CD14-positive monocyte (primary cell): ENCODE measurements at regions not wholly inside any gene's neighbourhood (a gene's known extent, or its start where the extent isn't known, plus 50 kb on each side); places are given as distances from the start of the nearest gene placed in this dataset.

Experiments
- DNase-seq, 3 donors: peaks; one replicate each; pipeline ENCODE4 v3.0.0-alpha.2; 2011 to 2022
- H2AFZ ChIP-seq: 2 replicates; pipeline ENCODE4 v1.6.0; 2012; ENCODE audit warnings: mild to moderate bottlenecking, low read depth, low read length, inconsistent platforms; ENCODE audit not compliant: insufficient read depth, poor library complexity, severe bottlenecking
- H3K27ac ChIP-seq, 2 donors: 1 replicate in 1 of 2; 2 replicates in 1 of 2; pipeline ENCODE4 v1.5.1; 2012 to 2013; ENCODE audit warnings: low read length in 2 of 2, control low read depth in 1 of 2, inconsistent platforms in 1 of 2, low read depth in 1 of 2, mild to moderate bottlenecking in 1 of 2
- H3K27me3 ChIP-seq, 2 donors: one replicate each; pipeline versions ENCODE4 v1.6.0 to v1.6.1; 2011 to 2013; ENCODE audit warnings: low read length in 2 of 2; ENCODE audit not compliant: control insufficient read depth in 2 of 2, insufficient read depth in 2 of 2
- H3K36me3 ChIP-seq, 2 donors: replicated peaks in 1 of 2; 1 replicate in 1 of 2; 2 replicates in 1 of 2; pipeline versions ENCODE4 v1.5.1 to v1.6.1; 2012 to 2013; ENCODE audit warnings: low read length in 2 of 2, control low read depth in 1 of 2, inconsistent platforms in 1 of 2, mild to moderate bottlenecking in 1 of 2; ENCODE audit not compliant: insufficient read depth in 2 of 2, control insufficient read depth in 1 of 2
- H3K4me1 ChIP-seq, 2 donors: 1 replicate in 1 of 2; 2 replicates in 1 of 2; pipeline versions ENCODE4 v1.5.1 to v1.6.1; 2012 to 2013; ENCODE audit warnings: low read length in 2 of 2, control low read depth in 1 of 2, inconsistent platforms in 1 of 2, mild to moderate bottlenecking in 1 of 2, moderate library complexity in 1 of 2; ENCODE audit not compliant: insufficient read depth in 2 of 2, control insufficient read depth in 1 of 2
- H3K4me2 ChIP-seq: replicated peaks from 2 replicates; pipeline ENCODE3; 2012; ENCODE audit warnings: low read length, moderate library complexity, mild to moderate bottlenecking; ENCODE audit not compliant: poor library complexity, severe bottlenecking; ENCODE audit errors: extremely low read depth
- H3K4me3 ChIP-seq, 3 experiments: fragments of 200-600 bp in 1 of 3; sonication (generic) in 1 of 3; replicated peaks in 1 of 3; 1 replicate in 2 of 3; 2 replicates in 1 of 3; pipeline ENCODE4 v1.5.1; 2011 to 2013; ENCODE audit warnings: low read length in 3 of 3, mild to moderate bottlenecking in 3 of 3, control low read depth in 2 of 3, low read depth in 2 of 3, inconsistent platforms in 1 of 3, moderate library complexity in 1 of 3
- H3K79me2 ChIP-seq: 2 replicates; pipeline ENCODE4 v1.6.0; 2012; ENCODE audit warnings: mild to moderate bottlenecking, control low read depth, inconsistent platforms, low read length, moderate library complexity; ENCODE audit not compliant: insufficient read depth
- H3K9ac ChIP-seq: 2 replicates; pipeline ENCODE4 v1.6.0; 2017; ENCODE audit warnings: low read length, mild to moderate bottlenecking; ENCODE audit not compliant: insufficient read depth, poor library complexity, severe bottlenecking
- H3K9me3 ChIP-seq, 2 donors: replicated peaks in 1 of 2; 1 replicate in 1 of 2; 2 replicates in 1 of 2; pipeline versions ENCODE4 v1.5.1 to v1.6.1; 2012 to 2013; ENCODE audit warnings: low read length in 2 of 2, control low read depth in 1 of 2; ENCODE audit not compliant: control insufficient read depth in 1 of 2, insufficient read depth in 1 of 2
- H4K20me1 ChIP-seq: 2 replicates; pipeline ENCODE4 v1.6.0; 2012; ENCODE audit warnings: mild to moderate bottlenecking, low read length, control low read depth, moderate library complexity; ENCODE audit not compliant: insufficient read depth
- H3K27ac Mint-ChIP-seq, 7 donors: one replicate each; pipeline ENCODE4 v1.8.0; 2020; ENCODE audit warnings: mild to moderate bottlenecking in 7 of 7, mixed read lengths in 7 of 7, moderate library complexity in 6 of 7, inconsistent platforms in 2 of 7
- H3K27me3 Mint-ChIP-seq, 3 donors: one replicate each; pipeline ENCODE4 v1.8.0; 2021 to 2022; ENCODE audit warnings: low read depth in 3 of 3, mild to moderate bottlenecking in 3 of 3, mixed read lengths in 3 of 3, moderate library complexity in 3 of 3, inconsistent platforms in 1 of 3
- H3K36me3 Mint-ChIP-seq, 2 donors: one replicate each; pipeline ENCODE4 v1.8.0; 2020; ENCODE audit warnings: mixed read lengths in 2 of 2, inconsistent platforms in 1 of 2, mild to moderate bottlenecking in 1 of 2
- H3K4me1 Mint-ChIP-seq: one replicate; pipeline ENCODE4 v1.8.0; 2020; ENCODE audit warnings: mild to moderate bottlenecking, mixed read lengths
- H3K4me3 Mint-ChIP-seq, 2 donors: one replicate each; pipeline ENCODE4 v1.8.0; 2020; ENCODE audit warnings: mild to moderate bottlenecking in 2 of 2, mixed read lengths in 2 of 2, moderate library complexity in 1 of 2
- H3K9me3 Mint-ChIP-seq, 7 donors: one replicate each; pipeline ENCODE4 v1.8.0; 2020 to 2022; ENCODE audit warnings: mixed read lengths in 7 of 7, mild to moderate bottlenecking in 6 of 7, moderate library complexity in 6 of 7, inconsistent platforms in 2 of 7
- CTCF ChIP-seq: fragments of 200-600 bp; IDR thresholded peaks from one replicate; pipeline ENCODE4 v1.8.0; 2022; ENCODE audit warnings: antibody characterized with exemption, mild to moderate bottlenecking
- WGBS: methylation state at CpG from one replicate; pipeline ENCODE4 v1.1.5; 2013; ENCODE audit warnings: missing lambda C conversion rate; ENCODE audit not compliant: insufficient coverage; 5-methylcytosine and 5-hydroxymethylcytosine counted together
- intact Hi-C, 2 donors: fragments of 100-400 bp; cut with micrococcal nuclease; formaldehyde crosslinking; loops; one replicate each; pipeline versions ENCODE4 v1.15.0 to v1.15.1; 2023

GRCh38 chr2:128554151-128554769 is 235.6 kb upstream of the HS6ST1 start:
- no peak for TF ChIP-seq CTCF
- H3K9me3 Mint-ChIP-seq: peaks cover 0 to 6% (median 4%) of the 10 kb centered on the region in 7 donors

GRCh38 chr2:128555433-128555832 is 236.8 kb upstream of the HS6ST1 start:
- Histone ChIP-seq H3K9ac (no peak overlapping the region), H3K27me3 (no peaks in the 10 kb centered on the region), H3K79me2 (no peaks in the 10 kb centered on the region), H3K9me3 (peaks cover 0 to 5% of the 10 kb centered on the region in 2 donors), H3K4me1 (peaks cover 22 to 26% of the 10 kb centered on the region in 2 donors), H3K4me3 (no peak overlapping the region), H3K27ac (no peak overlapping the region), H4K20me1 (no peaks in the 10 kb centered on the region), H3K4me2 (no peak overlapping the region), H2AFZ (no peak overlapping the region), H3K36me3 (no peaks in the 10 kb centered on the region)
- H3K4me1 Mint-ChIP-seq: peaks cover 34% of the 10 kb centered on the region
- H3K9me3 Mint-ChIP-seq: peaks cover 0 to 6% (median 4%) of the 10 kb centered on the region in 7 donors
- no CpG with 5 or more reads among the region's 1 CpG for WGBS
- no peak overlapping the region for H3K27ac Mint-ChIP-seq
- peaks cover 0 to 6% of the 10 kb centered on the region in 2 donors for H3K36me3 Mint-ChIP-seq
- peaks cover 1 to 2% (median 2%) of the 10 kb centered on the region in 3 donors for H3K27me3 Mint-ChIP-seq
- no peak for DNase-seq
- no peak for TF ChIP-seq CTCF
- no peak overlapping the region for H3K4me3 Mint-ChIP-seq
- intact Hi-C loops: no loop called here

More at GRCh38 chr2:128554151-128554769, 235.6 kb upstream of the HS6ST1 start:
- no peak overlapping the region for H3K27ac ChIP-seq
- WGBS: 94% methylated on average over 5 of the region's 7 CpGs
- peaks cover 0 to 5% of the 10 kb centered on the region in 2 donors for H3K9me3 ChIP-seq
- intact Hi-C loops: no loop called here
- Mint-ChIP-seq H3K4me1 (peaks cover 31% of the 10 kb centered on the region), H3K36me3 (peaks cover 0 to 1% of the 10 kb centered on the region in 2 donors), H3K4me3 (no peak overlapping the region), H3K27me3 (peaks cover 1 to 5% (median 3%) of the 10 kb centered on the region in 3 donors), H3K27ac (peak overlapping the region in 2 of 7 donors; percentile 61 to 75)
- no peaks in the 10 kb centered on the region for H3K36me3 ChIP-seq
- H3K4me3 ChIP-seq: no peak overlapping the region
- DNase-seq: no peak
- peaks cover 22 to 26% of the 10 kb centered on the region in 2 donors for H3K4me1 ChIP-seq
- H4K20me1 ChIP-seq: no peaks in the 10 kb centered on the region
- H3K4me2 ChIP-seq: no peak overlapping the region
- no peaks in the 10 kb centered on the region for H3K79me2 ChIP-seq
- H2AFZ ChIP-seq: no peak overlapping the region
- H3K27me3 ChIP-seq: no peaks in the 10 kb centered on the region
- H3K9ac ChIP-seq: no peak overlapping the region
